WTC11 (cell line): ENCODE measurements at regions not wholly inside any gene's neighbourhood (a gene's known extent, or its start where the extent isn't known, plus 50 kb on each side); places are given as distances from the start of the nearest gene placed in this dataset.

ENCODE experiments used
- ATAC-seq: fragments of 200-7000 bp; cut with Tn5 transposase; 2 replicates; pipeline ENCODE4 v1.10.0; 2021; ENCODE audit warnings: mild to moderate bottlenecking, moderate library complexity
- CTCF ChIA-PET: fragments of 300-600 bp; sonication (Branson Sonifier 250); formaldehyde crosslinking; loops from one replicate; lab custom pipeline; 2021; ENCODE audit warnings: antibody characterized with exemption; lab: Charles Lee
- POLR2A ChIA-PET: fragments of 350-600 bp; sonication (Branson Sonifier 250); formaldehyde crosslinking; loops from one replicate; lab custom pipeline; 2021; ENCODE audit warnings: antibody characterized with exemption; lab: Charles Lee
- DNase-seq: peaks from one replicate; pipeline ENCODE4 v3.0.0; 2021; ENCODE audit warnings: low spot score
- H3K27ac Mint-ChIP-seq: 2 replicates; pipeline ENCODE4 v1.8.0; 2021; ENCODE audit warnings: mixed read lengths
- H3K27me3 Mint-ChIP-seq: 2 replicates; pipeline ENCODE4 v1.8.0; 2021; ENCODE audit warnings: low read depth, mild to moderate bottlenecking, moderate library complexity, mixed read lengths
- H3K36me3 Mint-ChIP-seq: 2 replicates; pipeline ENCODE4 v1.8.0; 2021; ENCODE audit warnings: mixed read lengths
- H3K4me1 Mint-ChIP-seq: 2 replicates; pipeline ENCODE4 v1.8.0; 2022; ENCODE audit warnings: mixed read lengths
- H3K4me3 Mint-ChIP-seq: 2 replicates; pipeline ENCODE4 v1.8.0; 2021; ENCODE audit warnings: mild to moderate bottlenecking, moderate library complexity, mixed read lengths
- H3K9me3 Mint-ChIP-seq: 2 replicates; pipeline ENCODE4 v1.8.0; 2021; ENCODE audit warnings: mixed read lengths
- ATF1 ChIP-seq: sonication (generic); formaldehyde crosslinking; IDR thresholded peaks from 2 replicates; pipeline ENCODE4 v1.8.1; 2023; ENCODE audit warnings: mild to moderate bottlenecking, moderate library complexity, missing genetic modification reagents
- FOXP1 ChIP-seq: sonication (generic); formaldehyde crosslinking; IDR thresholded peaks from 2 replicates; pipeline ENCODE4 v1.8.0; 2022; ENCODE audit warnings: missing genetic modification reagents, mild to moderate bottlenecking, moderate library complexity, borderline replicate concordance
- HMGA2 ChIP-seq: fragments of 250-450 bp; sonication (Bioruptor Pico); IDR thresholded peaks from 2 replicates; pipeline ENCODE4 v1.4.0; 2021; ENCODE audit warnings: mild to moderate bottlenecking, moderate library complexity
- SMAD4 ChIP-seq: sonication (generic); formaldehyde crosslinking; IDR thresholded peaks from 2 replicates; pipeline ENCODE4 v1.8.0; 2022; ENCODE audit warnings: mild to moderate bottlenecking, missing genetic modification reagents
- ZNF263 ChIP-seq: sonication (generic); formaldehyde crosslinking; IDR thresholded peaks from 2 replicates; pipeline ENCODE4 v1.8.1; 2022; ENCODE audit warnings: low read depth, mild to moderate bottlenecking, moderate library complexity, missing genetic modification reagents
- TF ChIP-seq, protein P1 (sequence below): sonication (generic); formaldehyde crosslinking; IDR thresholded peaks from 2 replicates; pipeline ENCODE4 v1.8.1; 2022; ENCODE audit warnings: missing genetic modification reagents, borderline replicate concordance
- TF ChIP-seq, protein P2 (sequence below): sonication (generic); formaldehyde crosslinking; IDR thresholded peaks from 2 replicates; pipeline ENCODE4 v1.8.1; 2022; ENCODE audit warnings: low read depth, mild to moderate bottlenecking, moderate library complexity, missing genetic modification reagents, borderline replicate concordance
- TF ChIP-seq, protein P3 (sequence below): sonication (generic); formaldehyde crosslinking; IDR thresholded peaks from 2 replicates; pipeline ENCODE4 v1.8.0; 2022; ENCODE audit warnings: mild to moderate bottlenecking, missing genetic modification reagents
- TF ChIP-seq, protein P4 (sequence below): sonication (generic); formaldehyde crosslinking; IDR thresholded peaks from 2 replicates; pipeline ENCODE4 v1.8.1; 2023; ENCODE audit warnings: mild to moderate bottlenecking, missing genetic modification reagents, moderate library complexity
- TF ChIP-seq, protein P5 (sequence below): sonication (generic); formaldehyde crosslinking; IDR thresholded peaks from 2 replicates; pipeline ENCODE4 v1.8.0; 2022; ENCODE audit warnings: mild to moderate bottlenecking, missing genetic modification reagents
- TF ChIP-seq, protein P6 (sequence below): sonication (generic); formaldehyde crosslinking; IDR thresholded peaks from 2 replicates; pipeline ENCODE4 v1.8.1; 2023; ENCODE audit warnings: mild to moderate bottlenecking, missing genetic modification reagents, borderline replicate concordance
- TF ChIP-seq, protein P7 (sequence below): sonication (generic); formaldehyde crosslinking; IDR thresholded peaks from 2 replicates; pipeline ENCODE4 v1.8.1; 2023; ENCODE audit warnings: mild to moderate bottlenecking, missing genetic modification reagents, moderate library complexity
- TF ChIP-seq, protein P8 (sequence below): fragments of 250-450 bp; sonication (Bioruptor Pico); IDR thresholded peaks from 2 replicates; pipeline ENCODE4 v1.9.0; 2021; ENCODE audit warnings: mild to moderate bottlenecking
- TF ChIP-seq, protein P9 (sequence below): sonication (generic); formaldehyde crosslinking; IDR thresholded peaks from 2 replicates; pipeline ENCODE4 v1.8.1; 2023; ENCODE audit warnings: mild to moderate bottlenecking, moderate library complexity, missing genetic modification reagents
- TF ChIP-seq, protein P10 (sequence below): sonication (generic); formaldehyde crosslinking; IDR thresholded peaks from 2 replicates; pipeline ENCODE4 v1.8.0; 2023; ENCODE audit warnings: mild to moderate bottlenecking, missing genetic modification reagents

DNA sequence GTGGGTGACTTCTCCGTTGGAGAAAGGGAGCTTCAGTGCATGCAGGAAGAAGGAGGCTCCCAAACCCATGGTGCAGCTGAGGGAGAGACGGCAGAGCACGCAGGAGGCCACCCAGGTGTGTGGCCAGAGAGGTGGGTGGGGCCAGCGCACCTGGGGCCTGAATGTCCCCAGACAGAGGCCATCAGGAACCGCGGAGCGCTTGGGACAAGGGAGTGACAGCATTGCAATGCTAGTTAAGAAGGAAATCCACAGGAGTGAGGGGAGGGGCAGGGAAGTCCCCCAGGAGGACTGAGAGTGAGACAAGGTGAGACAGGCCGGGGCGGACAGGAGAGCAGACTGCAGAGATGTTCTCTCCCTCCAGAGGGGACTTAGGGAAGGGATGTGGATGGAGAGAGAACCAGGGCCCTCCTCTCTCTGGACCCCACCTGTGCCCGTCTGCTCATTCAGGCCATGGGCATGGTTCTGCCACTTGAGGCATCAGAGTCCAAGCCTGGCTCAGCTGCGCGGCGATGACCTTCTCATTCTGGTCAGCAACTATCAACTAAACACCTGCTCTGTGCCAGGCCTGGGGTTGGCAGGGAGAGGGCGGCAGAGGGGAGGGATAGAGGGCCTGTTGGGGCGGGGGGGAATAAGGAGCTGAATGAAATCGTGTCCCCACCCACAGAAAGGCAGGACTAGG, 69.4 kb upstream of the COL13A1 start:
- Mint-ChIP-seq H3K4me3 (no peak overlapping the region), H3K27me3 (peaks cover 5% of the 10 kb centered on the region), H3K4me1 (peaks cover 30% of the 10 kb centered on the region), H3K36me3 (no peaks in the 10 kb centered on the region), H3K27ac (no peak overlapping the region), H3K9me3 (0 out of 2 replicates have a peak, but pooled peaks cover 3% of the 10 kb centered on the region)
- TF ChIP-seq, protein P1, sequence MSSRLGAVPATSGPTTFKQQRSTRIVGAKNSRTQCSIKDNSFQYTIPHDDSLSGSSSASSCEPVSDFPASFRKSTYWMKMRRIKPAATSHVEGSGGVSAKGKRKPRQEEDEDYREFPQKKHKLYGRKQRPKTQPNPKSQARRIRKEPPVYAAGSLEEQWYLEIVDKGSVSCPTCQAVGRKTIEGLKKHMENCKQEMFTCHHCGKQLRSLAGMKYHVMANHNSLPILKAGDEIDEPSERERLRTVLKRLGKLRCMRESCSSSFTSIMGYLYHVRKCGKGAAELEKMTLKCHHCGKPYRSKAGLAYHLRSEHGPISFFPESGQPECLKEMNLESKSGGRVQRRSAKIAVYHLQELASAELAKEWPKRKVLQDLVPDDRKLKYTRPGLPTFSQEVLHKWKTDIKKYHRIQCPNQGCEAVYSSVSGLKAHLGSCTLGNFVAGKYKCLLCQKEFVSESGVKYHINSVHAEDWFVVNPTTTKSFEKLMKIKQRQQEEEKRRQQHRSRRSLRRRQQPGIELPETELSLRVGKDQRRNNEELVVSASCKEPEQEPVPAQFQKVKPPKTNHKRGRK (CRISPR knock-in tag) = no peak
- no peak for TF ChIP-seq ZNF263 (CRISPR knock-in tag)
- TF ChIP-seq SMAD4 = no peak
- TF ChIP-seq, protein P2, sequence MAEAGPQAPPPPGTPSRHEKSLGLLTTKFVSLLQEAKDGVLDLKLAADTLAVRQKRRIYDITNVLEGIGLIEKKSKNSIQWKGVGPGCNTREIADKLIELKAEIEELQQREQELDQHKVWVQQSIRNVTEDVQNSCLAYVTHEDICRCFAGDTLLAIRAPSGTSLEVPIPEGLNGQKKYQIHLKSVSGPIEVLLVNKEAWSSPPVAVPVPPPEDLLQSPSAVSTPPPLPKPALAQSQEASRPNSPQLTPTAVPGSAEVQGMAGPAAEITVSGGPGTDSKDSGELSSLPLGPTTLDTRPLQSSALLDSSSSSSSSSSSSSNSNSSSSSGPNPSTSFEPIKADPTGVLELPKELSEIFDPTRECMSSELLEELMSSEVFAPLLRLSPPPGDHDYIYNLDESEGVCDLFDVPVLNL (CRISPR knock-in tag) = no peak
- TF ChIP-seq, protein P3, sequence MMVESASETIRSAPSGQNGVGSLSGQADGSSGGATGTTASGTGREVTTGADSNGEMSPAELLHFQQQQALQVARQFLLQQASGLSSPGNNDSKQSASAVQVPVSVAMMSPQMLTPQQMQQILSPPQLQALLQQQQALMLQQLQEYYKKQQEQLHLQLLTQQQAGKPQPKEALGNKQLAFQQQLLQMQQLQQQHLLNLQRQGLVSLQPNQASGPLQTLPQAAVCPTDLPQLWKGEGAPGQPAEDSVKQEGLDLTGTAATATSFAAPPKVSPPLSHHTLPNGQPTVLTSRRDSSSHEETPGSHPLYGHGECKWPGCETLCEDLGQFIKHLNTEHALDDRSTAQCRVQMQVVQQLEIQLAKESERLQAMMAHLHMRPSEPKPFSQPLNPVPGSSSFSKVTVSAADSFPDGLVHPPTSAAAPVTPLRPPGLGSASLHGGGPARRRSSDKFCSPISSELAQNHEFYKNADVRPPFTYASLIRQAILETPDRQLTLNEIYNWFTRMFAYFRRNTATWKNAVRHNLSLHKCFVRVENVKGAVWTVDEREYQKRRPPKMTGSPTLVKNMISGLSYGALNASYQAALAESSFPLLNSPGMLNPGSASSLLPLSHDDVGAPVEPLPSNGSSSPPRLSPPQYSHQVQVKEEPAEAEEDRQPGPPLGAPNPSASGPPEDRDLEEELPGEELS (CRISPR knock-in tag) = no peak
- TF ChIP-seq, protein P4, sequence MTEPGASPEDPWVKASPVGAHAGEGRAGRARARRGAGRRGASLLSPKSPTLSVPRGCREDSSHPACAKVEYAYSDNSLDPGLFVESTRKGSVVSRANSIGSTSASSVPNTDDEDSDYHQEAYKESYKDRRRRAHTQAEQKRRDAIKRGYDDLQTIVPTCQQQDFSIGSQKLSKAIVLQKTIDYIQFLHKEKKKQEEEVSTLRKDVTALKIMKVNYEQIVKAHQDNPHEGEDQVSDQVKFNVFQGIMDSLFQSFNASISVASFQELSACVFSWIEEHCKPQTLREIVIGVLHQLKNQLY (CRISPR knock-in tag) = no peak
- no peak for TF ChIP-seq ATF1 (CRISPR knock-in tag)
- TF ChIP-seq, protein P5, sequence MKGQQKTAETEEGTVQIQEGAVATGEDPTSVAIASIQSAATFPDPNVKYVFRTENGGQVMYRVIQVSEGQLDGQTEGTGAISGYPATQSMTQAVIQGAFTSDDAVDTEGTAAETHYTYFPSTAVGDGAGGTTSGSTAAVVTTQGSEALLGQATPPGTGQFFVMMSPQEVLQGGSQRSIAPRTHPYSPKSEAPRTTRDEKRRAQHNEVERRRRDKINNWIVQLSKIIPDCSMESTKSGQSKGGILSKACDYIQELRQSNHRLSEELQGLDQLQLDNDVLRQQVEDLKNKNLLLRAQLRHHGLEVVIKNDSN (CRISPR knock-in tag) = no peak
- TF ChIP-seq, protein P6, sequence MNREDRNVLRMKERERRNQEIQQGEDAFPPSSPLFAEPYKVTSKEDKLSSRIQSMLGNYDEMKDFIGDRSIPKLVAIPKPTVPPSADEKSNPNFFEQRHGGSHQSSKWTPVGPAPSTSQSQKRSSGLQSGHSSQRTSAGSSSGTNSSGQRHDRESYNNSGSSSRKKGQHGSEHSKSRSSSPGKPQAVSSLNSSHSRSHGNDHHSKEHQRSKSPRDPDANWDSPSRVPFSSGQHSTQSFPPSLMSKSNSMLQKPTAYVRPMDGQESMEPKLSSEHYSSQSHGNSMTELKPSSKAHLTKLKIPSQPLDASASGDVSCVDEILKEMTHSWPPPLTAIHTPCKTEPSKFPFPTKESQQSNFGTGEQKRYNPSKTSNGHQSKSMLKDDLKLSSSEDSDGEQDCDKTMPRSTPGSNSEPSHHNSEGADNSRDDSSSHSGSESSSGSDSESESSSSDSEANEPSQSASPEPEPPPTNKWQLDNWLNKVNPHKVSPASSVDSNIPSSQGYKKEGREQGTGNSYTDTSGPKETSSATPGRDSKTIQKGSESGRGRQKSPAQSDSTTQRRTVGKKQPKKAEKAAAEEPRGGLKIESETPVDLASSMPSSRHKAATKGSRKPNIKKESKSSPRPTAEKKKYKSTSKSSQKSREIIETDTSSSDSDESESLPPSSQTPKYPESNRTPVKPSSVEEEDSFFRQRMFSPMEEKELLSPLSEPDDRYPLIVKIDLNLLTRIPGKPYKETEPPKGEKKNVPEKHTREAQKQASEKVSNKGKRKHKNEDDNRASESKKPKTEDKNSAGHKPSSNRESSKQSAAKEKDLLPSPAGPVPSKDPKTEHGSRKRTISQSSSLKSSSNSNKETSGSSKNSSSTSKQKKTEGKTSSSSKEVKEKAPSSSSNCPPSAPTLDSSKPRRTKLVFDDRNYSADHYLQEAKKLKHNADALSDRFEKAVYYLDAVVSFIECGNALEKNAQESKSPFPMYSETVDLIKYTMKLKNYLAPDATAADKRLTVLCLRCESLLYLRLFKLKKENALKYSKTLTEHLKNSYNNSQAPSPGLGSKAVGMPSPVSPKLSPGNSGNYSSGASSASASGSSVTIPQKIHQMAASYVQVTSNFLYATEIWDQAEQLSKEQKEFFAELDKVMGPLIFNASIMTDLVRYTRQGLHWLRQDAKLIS (CRISPR knock-in tag) = no peak
- ATAC-seq = no peak
- POLR2A ChIA-PET = no interaction called here
- CTCF ChIA-PET = interaction anchor here (1.1 to 2.6 kb wide), 7 partner anchors 10 to 226 kb away, joined by 3 to 13 read pairs (median 5); no protein-coding TSS in a partner anchor
- DNase-seq = no peak

DNA sequence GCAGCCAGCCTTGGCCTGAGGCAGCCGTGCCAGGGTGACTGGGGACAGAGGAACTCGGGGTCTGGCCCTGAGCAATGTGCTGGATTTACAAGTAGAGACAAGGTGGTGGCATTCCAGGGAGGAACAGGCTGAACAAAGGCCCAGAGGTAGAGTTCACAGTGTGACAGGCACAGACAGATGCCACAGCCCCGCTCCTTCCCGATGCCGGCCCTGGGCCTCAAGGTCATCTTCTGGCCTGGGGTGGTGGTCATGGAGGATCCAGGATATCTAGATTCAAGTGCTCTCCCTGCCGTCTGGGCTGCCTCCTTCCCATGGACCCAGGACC, 68.9 kb upstream of the COL13A1 start:
- DNase-seq = no peak
- Mint-ChIP-seq H3K36me3 (no peaks in the 10 kb centered on the region), H3K4me1 (peaks cover 27% of the 10 kb centered on the region), H3K9me3 (0 out of 2 replicates have a peak, but pooled peaks cover 3% of the 10 kb centered on the region), H3K4me3 (no peak overlapping the region), H3K27me3 (peaks cover 5% of the 10 kb centered on the region), H3K27ac (no peak overlapping the region)
- ChIA-PET POLR2A (no interaction called here), CTCF (interaction anchor here (1.4 to 2.6 kb wide), 5 partner anchors 11 to 226 kb away, joined by 3 to 13 read pairs (median 3); no protein-coding TSS in a partner anchor)
- no peak for ATAC-seq
- no peak for TF ChIP-seq ATF1 (CRISPR knock-in tag)
- TF ChIP-seq ZNF263 (CRISPR knock-in tag) = no peak
- TF ChIP-seq, protein P7, sequence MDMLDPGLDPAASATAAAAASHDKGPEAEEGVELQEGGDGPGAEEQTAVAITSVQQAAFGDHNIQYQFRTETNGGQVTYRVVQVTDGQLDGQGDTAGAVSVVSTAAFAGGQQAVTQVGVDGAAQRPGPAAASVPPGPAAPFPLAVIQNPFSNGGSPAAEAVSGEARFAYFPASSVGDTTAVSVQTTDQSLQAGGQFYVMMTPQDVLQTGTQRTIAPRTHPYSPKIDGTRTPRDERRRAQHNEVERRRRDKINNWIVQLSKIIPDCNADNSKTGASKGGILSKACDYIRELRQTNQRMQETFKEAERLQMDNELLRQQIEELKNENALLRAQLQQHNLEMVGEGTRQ (CRISPR knock-in tag) = no peak
- TF ChIP-seq HMGA2 = no peak
- TF ChIP-seq, protein P8, sequence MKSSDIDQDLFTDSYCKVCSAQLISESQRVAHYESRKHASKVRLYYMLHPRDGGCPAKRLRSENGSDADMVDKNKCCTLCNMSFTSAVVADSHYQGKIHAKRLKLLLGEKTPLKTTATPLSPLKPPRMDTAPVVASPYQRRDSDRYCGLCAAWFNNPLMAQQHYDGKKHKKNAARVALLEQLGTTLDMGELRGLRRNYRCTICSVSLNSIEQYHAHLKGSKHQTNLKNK = no peak
- no peak for TF ChIP-seq FOXP1 (CRISPR knock-in tag)
- TF ChIP-seq, protein P9, sequence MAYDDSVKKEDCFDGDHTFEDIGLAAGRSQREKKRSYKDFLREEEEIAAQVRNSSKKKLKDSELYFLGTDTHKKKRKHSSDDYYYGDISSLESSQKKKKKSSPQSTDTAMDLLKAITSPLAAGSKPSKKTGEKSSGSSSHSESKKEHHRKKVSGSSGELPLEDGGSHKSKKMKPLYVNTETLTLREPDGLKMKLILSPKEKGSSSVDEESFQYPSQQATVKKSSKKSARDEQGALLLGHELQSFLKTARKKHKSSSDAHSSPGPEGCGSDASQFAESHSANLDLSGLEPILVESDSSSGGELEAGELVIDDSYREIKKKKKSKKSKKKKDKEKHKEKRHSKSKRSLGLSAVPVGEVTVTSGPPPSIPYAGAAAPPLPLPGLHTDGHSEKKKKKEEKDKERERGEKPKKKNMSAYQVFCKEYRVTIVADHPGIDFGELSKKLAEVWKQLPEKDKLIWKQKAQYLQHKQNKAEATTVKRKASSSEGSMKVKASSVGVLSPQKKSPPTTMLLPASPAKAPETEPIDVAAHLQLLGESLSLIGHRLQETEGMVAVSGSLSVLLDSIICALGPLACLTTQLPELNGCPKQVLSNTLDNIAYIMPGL (CRISPR knock-in tag) = no peak
- TF ChIP-seq, protein P10, sequence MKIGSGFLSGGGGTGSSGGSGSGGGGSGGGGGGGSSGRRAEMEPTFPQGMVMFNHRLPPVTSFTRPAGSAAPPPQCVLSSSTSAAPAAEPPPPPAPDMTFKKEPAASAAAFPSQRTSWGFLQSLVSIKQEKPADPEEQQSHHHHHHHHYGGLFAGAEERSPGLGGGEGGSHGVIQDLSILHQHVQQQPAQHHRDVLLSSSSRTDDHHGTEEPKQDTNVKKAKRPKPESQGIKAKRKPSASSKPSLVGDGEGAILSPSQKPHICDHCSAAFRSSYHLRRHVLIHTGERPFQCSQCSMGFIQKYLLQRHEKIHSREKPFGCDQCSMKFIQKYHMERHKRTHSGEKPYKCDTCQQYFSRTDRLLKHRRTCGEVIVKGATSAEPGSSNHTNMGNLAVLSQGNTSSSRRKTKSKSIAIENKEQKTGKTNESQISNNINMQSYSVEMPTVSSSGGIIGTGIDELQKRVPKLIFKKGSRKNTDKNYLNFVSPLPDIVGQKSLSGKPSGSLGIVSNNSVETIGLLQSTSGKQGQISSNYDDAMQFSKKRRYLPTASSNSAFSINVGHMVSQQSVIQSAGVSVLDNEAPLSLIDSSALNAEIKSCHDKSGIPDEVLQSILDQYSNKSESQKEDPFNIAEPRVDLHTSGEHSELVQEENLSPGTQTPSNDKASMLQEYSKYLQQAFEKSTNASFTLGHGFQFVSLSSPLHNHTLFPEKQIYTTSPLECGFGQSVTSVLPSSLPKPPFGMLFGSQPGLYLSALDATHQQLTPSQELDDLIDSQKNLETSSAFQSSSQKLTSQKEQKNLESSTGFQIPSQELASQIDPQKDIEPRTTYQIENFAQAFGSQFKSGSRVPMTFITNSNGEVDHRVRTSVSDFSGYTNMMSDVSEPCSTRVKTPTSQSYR (CRISPR knock-in tag) = no peak
